ENCODE measurements at regions not wholly inside any gene's neighbourhood (a gene's known extent, or its start where the extent isn't known, plus 50 kb on each side); places are given as distances from the start of the nearest gene placed in this dataset.

DNA sequence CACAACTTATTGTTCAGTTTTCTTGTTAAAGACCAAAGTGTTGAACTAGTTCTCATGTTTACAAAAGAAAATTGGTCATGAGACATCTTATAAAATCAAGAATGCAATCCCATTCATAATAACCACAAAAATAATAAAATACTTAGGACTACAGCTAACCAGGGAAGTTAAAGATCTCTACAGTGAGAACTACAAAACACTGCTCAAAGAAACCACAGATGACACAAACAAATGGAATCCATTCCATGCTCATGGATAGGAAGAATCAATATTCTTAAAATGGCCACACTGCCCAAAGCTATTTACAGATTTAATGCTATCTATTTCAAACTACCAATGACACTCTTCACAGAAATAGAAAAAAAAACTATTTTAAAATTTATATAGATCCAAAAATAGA, 1354.8 kb upstream of the CDH2 start:
- no peak for TF ChIP-seq CTCF (IDR thresholded peaks at IDR 0.05)
- TF ChIP-seq ZFX (IDR thresholded peaks at IDR 0.05; ENCODE audit: borderline replicate concordance), result no peak
- no peak overlapping the region for H3K27ac ChIP-seq

DNA sequence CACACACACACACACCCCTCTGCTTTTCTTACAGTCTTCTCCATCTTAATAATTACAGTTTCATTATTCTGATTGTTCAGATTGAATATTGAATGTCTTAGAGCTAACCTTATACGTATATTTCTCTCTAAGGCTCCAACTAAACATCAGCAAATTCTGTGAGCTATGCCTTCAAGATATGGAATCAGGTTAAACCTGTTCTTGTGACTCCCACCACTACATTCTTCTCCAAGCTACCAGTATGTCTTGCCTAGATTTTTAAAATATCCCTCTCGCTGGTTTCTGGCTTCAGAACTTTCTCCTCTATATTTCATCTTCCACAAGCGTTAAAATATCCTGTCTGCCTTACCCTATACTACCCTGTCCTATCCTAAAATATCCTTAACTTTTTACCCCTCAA, 1346.4 kb upstream of the CDH2 start:
- TF ChIP-seq ZFX (IDR thresholded peaks at IDR 0.05; ENCODE audit: borderline replicate concordance), result no peak
- TF ChIP-seq CTCF (IDR thresholded peaks at IDR 0.05), result no peak
- no peak overlapping the region for H3K27ac ChIP-seq

DNA sequence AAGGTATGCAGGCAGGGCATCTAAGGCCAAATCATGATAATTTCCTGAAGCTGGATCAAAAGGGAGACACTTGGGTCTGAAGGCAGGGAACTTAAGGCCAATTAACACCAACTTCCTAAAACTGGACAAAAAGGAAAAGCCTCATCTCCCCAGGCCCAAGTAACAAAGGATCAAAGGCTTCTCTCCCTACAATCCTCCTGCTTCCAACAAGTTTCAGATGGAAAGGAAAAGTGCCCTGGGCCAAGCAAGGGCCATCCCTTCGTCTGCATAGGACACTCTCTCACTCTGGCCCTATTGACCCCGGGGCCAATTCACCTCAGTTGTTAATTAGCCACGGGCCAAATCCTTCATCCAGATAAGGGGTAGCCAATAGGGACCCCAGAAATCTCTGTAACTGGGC, 1335.8 kb upstream of the CDH2 start:
- no peak overlapping the region for H3K27ac ChIP-seq
- TF ChIP-seq ZFX (IDR thresholded peaks at IDR 0.05; ENCODE audit: borderline replicate concordance) (no peak), CTCF (IDR thresholded peaks at IDR 0.05) (no peak)

- no peak overlapping the region for H3K27ac ChIP-seq
- TF ChIP-seq ZFX (IDR thresholded peaks at IDR 0.05; ENCODE audit: borderline replicate concordance) (no peak), CTCF (IDR thresholded peaks at IDR 0.05) (no peak)
Observed at GRCh38 chr18:29512203-29512602, 1335.3 kb upstream of the CDH2 start.

DNA sequence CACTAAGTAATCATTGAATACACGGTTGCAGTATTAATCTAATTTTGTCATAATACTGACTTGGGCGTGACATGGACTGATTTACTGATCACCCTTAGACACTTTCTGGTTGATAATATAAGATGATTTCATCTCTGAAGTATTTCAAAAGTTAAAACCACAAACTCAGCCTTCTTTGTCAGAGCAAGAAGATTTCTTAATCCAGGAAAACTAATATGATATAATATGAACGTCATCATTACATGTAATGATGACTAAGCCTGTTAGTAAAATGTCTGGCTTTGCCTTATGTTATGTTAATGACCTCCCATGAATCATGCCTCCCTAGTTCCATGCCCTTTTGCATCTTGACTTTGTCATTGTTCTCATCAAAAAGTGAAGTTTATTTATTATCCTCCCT, 1325.0 kb upstream of the CDH2 start:
- no peak overlapping the region for H3K27ac ChIP-seq
- TF ChIP-seq ZFX (IDR thresholded peaks at IDR 0.05; ENCODE audit: borderline replicate concordance) (no peak), CTCF (IDR thresholded peaks at IDR 0.05) (no peak)

DNA sequence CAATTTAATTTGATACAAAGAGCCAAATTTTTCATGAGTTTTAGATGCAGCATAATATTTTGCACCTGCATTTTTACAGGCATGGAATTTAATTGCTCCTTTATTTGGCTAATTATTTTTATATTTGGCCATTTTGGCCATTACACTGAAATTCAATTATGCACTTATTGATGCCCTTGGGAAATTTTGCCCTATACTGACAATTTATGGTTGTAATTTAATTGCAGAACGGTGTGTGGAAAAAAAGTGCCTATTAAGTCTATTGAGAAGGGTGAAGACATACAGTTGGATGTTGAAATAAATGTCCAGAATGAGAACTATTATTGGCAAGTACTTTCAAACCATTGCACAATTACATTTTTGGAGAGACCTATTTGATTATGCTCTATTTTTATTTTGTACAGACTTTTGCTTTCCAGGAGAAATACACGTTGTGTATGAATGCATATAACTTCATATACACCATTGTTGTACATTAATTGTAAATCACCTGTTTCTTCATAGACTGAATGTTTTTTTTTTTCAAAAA, 1319.3 kb upstream of the CDH2 start:
- H3K27ac ChIP-seq, result no peak overlapping the region
- TF ChIP-seq CTCF (IDR thresholded peaks at IDR 0.05) (no peak), ZFX (IDR thresholded peaks at IDR 0.05; ENCODE audit: borderline replicate concordance) (no peak)

- no peak overlapping the region for H3K27ac ChIP-seq
- no peak for TF ChIP-seq ZFX (IDR thresholded peaks at IDR 0.05; ENCODE audit: borderline replicate concordance)
- TF ChIP-seq CTCF (IDR thresholded peaks at IDR 0.05), result no peak
Observed at GRCh38 chr18:29494371-29494770, 1317.4 kb upstream of the CDH2 start.
